CD4-positive, alpha-beta T cell (primary cell): ENCODE measurements at regions not wholly inside any gene's neighbourhood (a gene's known extent, or its start where the extent isn't known, plus 50 kb on each side); places are given as distances from the start of the nearest gene placed in this dataset.

Experiments
- ATAC-seq: fragments of 200-7000 bp; cut with Tn5 transposase; one replicate; pipeline ENCODE4 v1.10.0; 2022; ENCODE audit warnings: mild to moderate bottlenecking; ENCODE audit not compliant: poor library complexity
- CTCF ChIA-PET: fragments of 350-600 bp; sonication (Branson Sonifier 250); formaldehyde crosslinking; loops from one replicate; lab custom pipeline; 2021; ENCODE audit warnings: antibody characterized with exemption, inconsistent platforms; lab: Charles Lee
- POLR2A ChIA-PET: fragments of 350-600 bp; sonication (Branson Sonifier 250); formaldehyde crosslinking; loops from one replicate; lab custom pipeline; 2021; ENCODE audit warnings: antibody characterized with exemption, inconsistent platforms; lab: Charles Lee
- DNase-seq, 14 experiments: peaks; one replicate each; pipeline ENCODE4 v3.0.0-alpha.2; 2013 to 2020; ENCODE audit warnings: mixed read lengths in 2 of 14
- H3K27ac ChIP-seq, 2 donors: one replicate each; pipeline versions ENCODE4 v1.5.1 to v1.7.0; 2013; ENCODE audit warnings: low read length in 2 of 2, low read depth in 1 of 2, mild to moderate bottlenecking in 1 of 2
- H3K27me3 ChIP-seq, 2 experiments: 1 replicate in 1 of 2; 2 replicates in 1 of 2; pipeline versions ENCODE4 v1.6.1 to v1.7.0; 2013; ENCODE audit warnings: low read length in 2 of 2, control low read depth in 1 of 2, mild to moderate bottlenecking in 1 of 2, moderate library complexity in 1 of 2; ENCODE audit not compliant: insufficient read depth in 2 of 2, control insufficient read depth in 1 of 2
- H3K36me3 ChIP-seq: one replicate; pipeline ENCODE4 v1.6.1; 2013; ENCODE audit warnings: low read length, control low read depth; ENCODE audit not compliant: insufficient read depth
- H3K4me1 ChIP-seq: one replicate; pipeline ENCODE4 v1.6.1; 2013; ENCODE audit warnings: low read length, control low read depth; ENCODE audit not compliant: insufficient read depth
- H3K4me3 ChIP-seq: one replicate; pipeline ENCODE4 v1.5.1; 2013; ENCODE audit warnings: mild to moderate bottlenecking, low read length, moderate library complexity
- H3K9me3 ChIP-seq, 2 experiments: 1 replicate in 1 of 2; 2 replicates in 1 of 2; pipeline versions ENCODE4 v1.6.1 to v1.7.0; 2013; ENCODE audit warnings: low read length in 2 of 2, mild to moderate bottlenecking in 2 of 2, control low read depth in 1 of 2, moderate library complexity in 1 of 2; ENCODE audit not compliant: control insufficient read depth in 1 of 2, insufficient read depth in 1 of 2
- H3K27ac Mint-ChIP-seq: one replicate; pipeline ENCODE4 v1.8.0; 2020; ENCODE audit warnings: mixed read lengths
- H3K27me3 Mint-ChIP-seq: one replicate; pipeline ENCODE4 v1.8.0; 2021; ENCODE audit warnings: mixed read lengths
- H3K36me3 Mint-ChIP-seq: one replicate; pipeline ENCODE4 v1.8.0; 2021; ENCODE audit warnings: low read depth, mixed read lengths
- H3K4me1 Mint-ChIP-seq: one replicate; pipeline ENCODE4 v1.8.0; 2021; ENCODE audit warnings: low read depth, mixed read lengths
- H3K4me3 Mint-ChIP-seq: one replicate; pipeline ENCODE4 v1.8.0; 2020; ENCODE audit warnings: mild to moderate bottlenecking, mixed read lengths
- H3K9me3 Mint-ChIP-seq: one replicate; pipeline ENCODE4 v1.8.0; 2020; ENCODE audit warnings: mixed read lengths
- intact Hi-C, 2 experiments: fragments of 100-400 bp; cut with DNase I in 1 of 2; cut with micrococcal nuclease in 1 of 2; formaldehyde crosslinking; loops; one replicate each; pipeline versions ENCODE4 v1.15.1 to v1.9.0; 2023 to 2025; cut with DNase I, micrococcal nuclease
- TF ChIP-seq, protein P1 (sequence below): fragments of 200-600 bp; IDR thresholded peaks from one replicate; pipeline ENCODE4 v1.8.0; 2022; ENCODE audit warnings: antibody characterized with exemption, mild to moderate bottlenecking

- no peaks in the 10 kb centered on the region for H3K4me1 ChIP-seq
- TF ChIP-seq, protein P1, sequence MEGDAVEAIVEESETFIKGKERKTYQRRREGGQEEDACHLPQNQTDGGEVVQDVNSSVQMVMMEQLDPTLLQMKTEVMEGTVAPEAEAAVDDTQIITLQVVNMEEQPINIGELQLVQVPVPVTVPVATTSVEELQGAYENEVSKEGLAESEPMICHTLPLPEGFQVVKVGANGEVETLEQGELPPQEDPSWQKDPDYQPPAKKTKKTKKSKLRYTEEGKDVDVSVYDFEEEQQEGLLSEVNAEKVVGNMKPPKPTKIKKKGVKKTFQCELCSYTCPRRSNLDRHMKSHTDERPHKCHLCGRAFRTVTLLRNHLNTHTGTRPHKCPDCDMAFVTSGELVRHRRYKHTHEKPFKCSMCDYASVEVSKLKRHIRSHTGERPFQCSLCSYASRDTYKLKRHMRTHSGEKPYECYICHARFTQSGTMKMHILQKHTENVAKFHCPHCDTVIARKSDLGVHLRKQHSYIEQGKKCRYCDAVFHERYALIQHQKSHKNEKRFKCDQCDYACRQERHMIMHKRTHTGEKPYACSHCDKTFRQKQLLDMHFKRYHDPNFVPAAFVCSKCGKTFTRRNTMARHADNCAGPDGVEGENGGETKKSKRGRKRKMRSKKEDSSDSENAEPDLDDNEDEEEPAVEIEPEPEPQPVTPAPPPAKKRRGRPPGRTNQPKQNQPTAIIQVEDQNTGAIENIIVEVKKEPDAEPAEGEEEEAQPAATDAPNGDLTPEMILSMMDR, result no peak
- H3K36me3 Mint-ChIP-seq, result no peaks in the 10 kb centered on the region
- H3K27me3 ChIP-seq, result peaks cover 0 to 3% of the 10 kb centered on the region in 2 experiments
- H3K27me3 Mint-ChIP-seq, result peaks cover 9% of the 10 kb centered on the region
- H3K4me1 Mint-ChIP-seq, result no peaks in the 10 kb centered on the region
- no peaks in the 10 kb centered on the region for H3K36me3 ChIP-seq
- H3K9me3 Mint-ChIP-seq, result peaks cover 3% of the 10 kb centered on the region
- DNase-seq, result no peak
- H3K9me3 ChIP-seq, result peaks cover 0 to 5% of the 10 kb centered on the region in 2 experiments
- CTCF ChIA-PET, result no interaction called here
- H3K27ac ChIP-seq, result no peak overlapping the region
- H3K4me3 ChIP-seq, result no peak overlapping the region
- ATAC-seq, result no peak
- H3K27ac Mint-ChIP-seq, result no peak overlapping the region
- H3K4me3 Mint-ChIP-seq, result no peak overlapping the region
- POLR2A ChIA-PET, result no interaction called here
- intact Hi-C loops, result no loop called here
Measured at GRCh38 chr3:170660139-170660538, 74.3 kb upstream of the SLC7A14 start.

- H3K4me3 Mint-ChIP-seq, result no peak overlapping the region
- Histone ChIP-seq H3K27ac (no peak overlapping the region), H3K36me3 (no peaks in the 10 kb centered on the region), H3K4me3 (no peak overlapping the region), H3K27me3 (peaks cover 0 to 7% of the 10 kb centered on the region in 2 experiments), H3K9me3 (peaks cover 0 to 11% of the 10 kb centered on the region in 2 experiments), H3K4me1 (no peaks in the 10 kb centered on the region)
- CTCF ChIA-PET, result no interaction called here
- H3K36me3 Mint-ChIP-seq, result no peaks in the 10 kb centered on the region
- intact Hi-C loops, result no loop called here
- DNase-seq, result no peak
- no peak overlapping the region for H3K27ac Mint-ChIP-seq
- peaks cover 24% of the 10 kb centered on the region for H3K27me3 Mint-ChIP-seq
- TF ChIP-seq, protein P1, result no peak
- H3K9me3 Mint-ChIP-seq, result peaks cover 3% of the 10 kb centered on the region
- H3K4me1 Mint-ChIP-seq, result no peaks in the 10 kb centered on the region
- no peak for ATAC-seq
- POLR2A ChIA-PET, result no interaction called here
Measured at GRCh38 chr3:170657312-170657711, 71.4 kb upstream of the SLC7A14 start.

DNA sequence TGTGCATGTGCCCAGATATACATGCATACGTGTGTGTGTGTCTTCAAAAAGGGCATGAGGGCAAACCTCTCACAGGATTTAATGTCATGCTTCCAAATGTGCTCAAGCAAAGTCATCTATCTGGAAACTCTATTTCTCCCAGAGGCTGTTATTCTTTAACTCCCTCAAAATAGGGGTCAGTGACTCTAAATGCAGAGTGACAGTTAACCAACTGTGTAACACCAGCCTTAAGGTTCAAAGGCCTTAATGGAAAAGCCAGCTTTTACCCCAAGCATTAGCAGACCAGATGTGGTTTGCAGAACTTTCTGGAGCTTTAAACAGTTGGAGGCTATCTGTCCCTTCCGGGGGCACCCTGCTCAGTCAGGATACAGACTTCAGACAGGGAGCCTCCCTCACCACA lies 70.4 kb upstream of the SLC7A14 start:
- Mint-ChIP-seq H3K36me3 (no peaks in the 10 kb centered on the region), H3K4me1 (no peaks in the 10 kb centered on the region), H3K27ac (no peak overlapping the region), H3K9me3 (no peaks in the 10 kb centered on the region), H3K27me3 (peaks cover 34% of the 10 kb centered on the region), H3K4me3 (no peak overlapping the region)
- Histone ChIP-seq H3K36me3 (no peaks in the 10 kb centered on the region), H3K9me3 (peaks cover 0 to 11% of the 10 kb centered on the region in 2 experiments), H3K4me1 (no peaks in the 10 kb centered on the region), H3K4me3 (no peak overlapping the region), H3K27ac (no peak overlapping the region), H3K27me3 (peaks cover 0 to 7% of the 10 kb centered on the region in 2 experiments)
- ATAC-seq (no peak), DNase-seq (no peak)
- TF ChIP-seq, protein P1, result no peak
- intact Hi-C loops, result no loop called here
- POLR2A ChIA-PET, result no interaction called here
- CTCF ChIA-PET, result no interaction called here
